ENCODE measurements at regions not wholly inside any gene's neighbourhood (a gene's known extent, or its start where the extent isn't known, plus 50 kb on each side); places are given as distances from the start of the nearest gene placed in this dataset.

DNA sequence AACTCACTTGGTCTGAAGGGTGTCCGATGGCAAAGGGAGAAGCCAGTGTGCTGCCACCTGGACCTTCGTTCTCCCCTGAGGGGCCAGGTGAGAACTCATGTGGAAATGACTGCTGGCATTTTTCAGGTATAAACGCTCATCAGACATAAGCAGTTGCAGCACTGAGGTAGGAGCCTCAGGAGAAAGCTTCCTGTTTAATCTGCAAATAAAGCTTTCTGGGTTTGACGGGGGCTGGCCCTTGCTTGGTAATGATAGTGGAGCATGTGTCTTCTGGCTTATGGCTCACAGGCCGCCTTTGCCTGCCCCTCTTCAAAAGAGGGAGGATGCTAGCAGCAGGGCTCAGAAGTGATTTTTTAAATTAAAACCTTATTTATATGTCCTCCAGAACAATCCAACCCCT is 122.1 kb upstream of the SLC24A3 start:
- Histone ChIP-seq H3K4me3 (ENCODE audit: low read length) (no peak overlapping the region), H3K9ac (ENCODE audit: low read length) (no peak overlapping the region), H4K20me1 (ENCODE audit: insufficient read depth) (no peaks in the 10 kb centered on the region), H3K79me2 (replicated peaks; ENCODE audit: insufficient read depth, low read length) (no peaks in the 10 kb centered on the region), H3K9me3 (ENCODE audit: low read length) (no peaks in the 10 kb centered on the region), H3K27ac (ENCODE audit: low read length) (no peak overlapping the region), H3F3A (ENCODE audit: insufficient read depth, low read length, poor library complexity, severe bottlenecking) (no peaks in the 10 kb centered on the region), H3K9me2 (ENCODE audit: insufficient read depth, low read length) (no peaks in the 10 kb centered on the region), H3K4me2 (ENCODE audit: low read length) (no peak overlapping the region), H2AFZ (ENCODE audit: low read depth, low read length) (no peak overlapping the region), H3K27me3 (ENCODE audit: insufficient read depth, low read depth, low read length) (no peaks in the 10 kb centered on the region), H3K36me3 (ENCODE audit: insufficient read depth, low read length) (no peaks in the 10 kb centered on the region)
- TF ChIP-seq, protein P1, sequence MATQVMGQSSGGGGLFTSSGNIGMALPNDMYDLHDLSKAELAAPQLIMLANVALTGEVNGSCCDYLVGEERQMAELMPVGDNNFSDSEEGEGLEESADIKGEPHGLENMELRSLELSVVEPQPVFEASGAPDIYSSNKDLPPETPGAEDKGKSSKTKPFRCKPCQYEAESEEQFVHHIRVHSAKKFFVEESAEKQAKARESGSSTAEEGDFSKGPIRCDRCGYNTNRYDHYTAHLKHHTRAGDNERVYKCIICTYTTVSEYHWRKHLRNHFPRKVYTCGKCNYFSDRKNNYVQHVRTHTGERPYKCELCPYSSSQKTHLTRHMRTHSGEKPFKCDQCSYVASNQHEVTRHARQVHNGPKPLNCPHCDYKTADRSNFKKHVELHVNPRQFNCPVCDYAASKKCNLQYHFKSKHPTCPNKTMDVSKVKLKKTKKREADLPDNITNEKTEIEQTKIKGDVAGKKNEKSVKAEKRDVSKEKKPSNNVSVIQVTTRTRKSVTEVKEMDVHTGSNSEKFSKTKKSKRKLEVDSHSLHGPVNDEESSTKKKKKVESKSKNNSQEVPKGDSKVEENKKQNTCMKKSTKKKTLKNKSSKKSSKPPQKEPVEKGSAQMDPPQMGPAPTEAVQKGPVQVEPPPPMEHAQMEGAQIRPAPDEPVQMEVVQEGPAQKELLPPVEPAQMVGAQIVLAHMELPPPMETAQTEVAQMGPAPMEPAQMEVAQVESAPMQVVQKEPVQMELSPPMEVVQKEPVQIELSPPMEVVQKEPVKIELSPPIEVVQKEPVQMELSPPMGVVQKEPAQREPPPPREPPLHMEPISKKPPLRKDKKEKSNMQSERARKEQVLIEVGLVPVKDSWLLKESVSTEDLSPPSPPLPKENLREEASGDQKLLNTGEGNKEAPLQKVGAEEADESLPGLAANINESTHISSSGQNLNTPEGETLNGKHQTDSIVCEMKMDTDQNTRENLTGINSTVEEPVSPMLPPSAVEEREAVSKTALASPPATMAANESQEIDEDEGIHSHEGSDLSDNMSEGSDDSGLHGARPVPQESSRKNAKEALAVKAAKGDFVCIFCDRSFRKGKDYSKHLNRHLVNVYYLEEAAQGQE (IDR thresholded peaks at IDR 0.05; ENCODE audit: borderline replicate concordance), result no peak
- TF ChIP-seq RAD21 (conservative IDR thresholded peaks at IDR 0.05) (no peak), EP300 (conservative IDR thresholded peaks at IDR 0.05; ENCODE audit: poor library complexity, severe bottlenecking) (no peak), EZH2 (IDR thresholded peaks at IDR 0.05; ENCODE audit: borderline replicate concordance, insufficient read depth, low read length, poor library complexity, severe bottlenecking) (no peak), MXI1 (conservative IDR thresholded peaks at IDR 0.05; ENCODE audit: poor library complexity, severe bottlenecking) (no peak), POLR2AphosphoS5 (IDR thresholded peaks at IDR 0.05) (no peak), SMC3 (conservative IDR thresholded peaks at IDR 0.05; ENCODE audit: poor library complexity) (no peak), TAF1 (IDR thresholded peaks at IDR 0.05; ENCODE audit: low read depth) (no peak)
- TF ChIP-seq, protein P2, sequence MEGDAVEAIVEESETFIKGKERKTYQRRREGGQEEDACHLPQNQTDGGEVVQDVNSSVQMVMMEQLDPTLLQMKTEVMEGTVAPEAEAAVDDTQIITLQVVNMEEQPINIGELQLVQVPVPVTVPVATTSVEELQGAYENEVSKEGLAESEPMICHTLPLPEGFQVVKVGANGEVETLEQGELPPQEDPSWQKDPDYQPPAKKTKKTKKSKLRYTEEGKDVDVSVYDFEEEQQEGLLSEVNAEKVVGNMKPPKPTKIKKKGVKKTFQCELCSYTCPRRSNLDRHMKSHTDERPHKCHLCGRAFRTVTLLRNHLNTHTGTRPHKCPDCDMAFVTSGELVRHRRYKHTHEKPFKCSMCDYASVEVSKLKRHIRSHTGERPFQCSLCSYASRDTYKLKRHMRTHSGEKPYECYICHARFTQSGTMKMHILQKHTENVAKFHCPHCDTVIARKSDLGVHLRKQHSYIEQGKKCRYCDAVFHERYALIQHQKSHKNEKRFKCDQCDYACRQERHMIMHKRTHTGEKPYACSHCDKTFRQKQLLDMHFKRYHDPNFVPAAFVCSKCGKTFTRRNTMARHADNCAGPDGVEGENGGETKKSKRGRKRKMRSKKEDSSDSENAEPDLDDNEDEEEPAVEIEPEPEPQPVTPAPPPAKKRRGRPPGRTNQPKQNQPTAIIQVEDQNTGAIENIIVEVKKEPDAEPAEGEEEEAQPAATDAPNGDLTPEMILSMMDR (IDR thresholded peaks at IDR 0.05; ENCODE audit: poor library complexity, severe bottlenecking), result no peak

DNA sequence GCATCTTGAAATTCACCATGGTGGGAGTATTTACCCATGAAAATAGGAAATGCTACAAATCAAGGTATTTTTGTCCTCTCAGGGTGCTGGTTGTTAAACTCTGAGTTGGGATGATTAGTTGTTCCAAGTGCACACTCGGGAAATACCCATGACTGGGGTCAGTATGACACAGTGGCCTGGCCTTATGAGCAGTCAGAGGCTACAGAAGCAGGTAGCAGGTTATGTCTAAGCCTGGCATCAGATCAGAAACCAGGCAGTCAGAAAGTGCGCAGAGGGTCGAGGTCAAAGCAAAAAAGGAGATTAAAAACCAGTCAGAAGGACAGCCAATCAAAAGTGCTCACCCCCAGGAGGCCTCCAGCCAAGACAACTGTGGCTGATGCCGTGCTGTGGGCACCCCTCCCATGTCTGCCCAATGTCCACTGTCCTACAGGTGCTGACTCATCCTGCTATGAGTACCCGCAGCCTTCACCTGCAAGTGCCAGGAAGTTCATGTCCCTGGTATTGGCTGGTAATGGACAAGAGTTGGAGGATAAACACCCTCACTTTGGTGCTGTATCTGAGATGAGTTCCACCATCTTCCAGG is 117.4 kb upstream of the SLC24A3 start:
- H3K27me3 ChIP-seq (ENCODE audit: insufficient read depth, low read depth, low read length), result no peaks in the 10 kb centered on the region
- H3K27ac ChIP-seq (ENCODE audit: low read length), result no peak overlapping the region
- H3K36me3 ChIP-seq (ENCODE audit: insufficient read depth, low read length), result no peaks in the 10 kb centered on the region
- H3K9me3 ChIP-seq (ENCODE audit: low read length), result no peaks in the 10 kb centered on the region
- no peaks in the 10 kb centered on the region for H4K20me1 ChIP-seq (ENCODE audit: insufficient read depth)
- no peak overlapping the region for H3K9ac ChIP-seq (ENCODE audit: low read length)
- H3K79me2 ChIP-seq (replicated peaks; ENCODE audit: insufficient read depth, low read length), result no peaks in the 10 kb centered on the region
- H3F3A ChIP-seq (ENCODE audit: insufficient read depth, low read length, poor library complexity, severe bottlenecking), result no peaks in the 10 kb centered on the region
- no peak overlapping the region for H3K4me2 ChIP-seq (ENCODE audit: low read length)
- H3K4me3 ChIP-seq (ENCODE audit: low read length), result no peak overlapping the region
- no peak overlapping the region for H2AFZ ChIP-seq (ENCODE audit: low read depth, low read length)
- TF ChIP-seq RAD21 (conservative IDR thresholded peaks at IDR 0.05), result no peak
- TF ChIP-seq, protein P2 (IDR thresholded peaks at IDR 0.05; ENCODE audit: poor library complexity, severe bottlenecking), result no peak
- TF ChIP-seq MXI1 (conservative IDR thresholded peaks at IDR 0.05; ENCODE audit: poor library complexity, severe bottlenecking), result no peak
- TF ChIP-seq, protein P1 (IDR thresholded peaks at IDR 0.05; ENCODE audit: borderline replicate concordance), result no peak
- no peak for TF ChIP-seq POLR2AphosphoS5 (IDR thresholded peaks at IDR 0.05)
- no peaks in the 10 kb centered on the region for H3K9me2 ChIP-seq (ENCODE audit: insufficient read depth, low read length)

Measured in neural cell (in vitro differentiated cells).